ENCODE measurements at regions not wholly inside any gene's neighbourhood (a gene's known extent, or its start where the extent isn't known, plus 50 kb on each side); places are given as distances from the start of the nearest gene placed in this dataset.

GRCh38 chr5:175123542-175123941 is 320.4 kb downstream of the DRD1 start:
- no peak for TF ChIP-seq POLR2A (IDR thresholded peaks at IDR 0.05; ENCODE audit: low read depth, low read length)
- TF ChIP-seq, protein P1, sequence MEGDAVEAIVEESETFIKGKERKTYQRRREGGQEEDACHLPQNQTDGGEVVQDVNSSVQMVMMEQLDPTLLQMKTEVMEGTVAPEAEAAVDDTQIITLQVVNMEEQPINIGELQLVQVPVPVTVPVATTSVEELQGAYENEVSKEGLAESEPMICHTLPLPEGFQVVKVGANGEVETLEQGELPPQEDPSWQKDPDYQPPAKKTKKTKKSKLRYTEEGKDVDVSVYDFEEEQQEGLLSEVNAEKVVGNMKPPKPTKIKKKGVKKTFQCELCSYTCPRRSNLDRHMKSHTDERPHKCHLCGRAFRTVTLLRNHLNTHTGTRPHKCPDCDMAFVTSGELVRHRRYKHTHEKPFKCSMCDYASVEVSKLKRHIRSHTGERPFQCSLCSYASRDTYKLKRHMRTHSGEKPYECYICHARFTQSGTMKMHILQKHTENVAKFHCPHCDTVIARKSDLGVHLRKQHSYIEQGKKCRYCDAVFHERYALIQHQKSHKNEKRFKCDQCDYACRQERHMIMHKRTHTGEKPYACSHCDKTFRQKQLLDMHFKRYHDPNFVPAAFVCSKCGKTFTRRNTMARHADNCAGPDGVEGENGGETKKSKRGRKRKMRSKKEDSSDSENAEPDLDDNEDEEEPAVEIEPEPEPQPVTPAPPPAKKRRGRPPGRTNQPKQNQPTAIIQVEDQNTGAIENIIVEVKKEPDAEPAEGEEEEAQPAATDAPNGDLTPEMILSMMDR (conservative IDR thresholded peaks at IDR 0.05; ENCODE audit: low read depth, low read length), result no peak
- no peak for TF ChIP-seq RAD21 (IDR thresholded peaks at IDR 0.05; ENCODE audit: low read length)
- TF ChIP-seq SMC3 (IDR thresholded peaks at IDR 0.05; ENCODE audit: low read depth, low read length), result no peak
- TF ChIP-seq CEBPB (IDR thresholded peaks at IDR 0.05; ENCODE audit: low read depth, low read length), result no peak
- TF ChIP-seq, protein P2, sequence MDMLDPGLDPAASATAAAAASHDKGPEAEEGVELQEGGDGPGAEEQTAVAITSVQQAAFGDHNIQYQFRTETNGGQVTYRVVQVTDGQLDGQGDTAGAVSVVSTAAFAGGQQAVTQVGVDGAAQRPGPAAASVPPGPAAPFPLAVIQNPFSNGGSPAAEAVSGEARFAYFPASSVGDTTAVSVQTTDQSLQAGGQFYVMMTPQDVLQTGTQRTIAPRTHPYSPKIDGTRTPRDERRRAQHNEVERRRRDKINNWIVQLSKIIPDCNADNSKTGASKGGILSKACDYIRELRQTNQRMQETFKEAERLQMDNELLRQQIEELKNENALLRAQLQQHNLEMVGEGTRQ (IDR thresholded peaks at IDR 0.05; ENCODE audit: low read depth, low read length), result no peak
- TF ChIP-seq MAFK (IDR thresholded peaks at IDR 0.05; ENCODE audit: low read depth, low read length), result no peak
- TF ChIP-seq RFX5 (IDR thresholded peaks at IDR 0.05; ENCODE audit: low read depth, low read length), result no peak
